SK-N-SH (cell line): ENCODE measurements at regions not wholly inside any gene's neighbourhood (a gene's known extent, or its start where the extent isn't known, plus 50 kb on each side); places are given as distances from the start of the nearest gene placed in this dataset.

Experiments
- CTCF ChIA-PET: fragments of 300-600, 350-600 bp; formaldehyde crosslinking; extraction: SDS; loops from one replicate; lab custom pipeline; 2021; lab: Yijun Ruan, JAX
- POLR2A ChIA-PET: fragments of 350-600 bp; sonication (Branson Sonifier 250); formaldehyde crosslinking; extraction: SDS; loops from one replicate; lab custom pipeline; 2020; ENCODE audit warnings: antibody characterized with exemption, inconsistent platforms; lab: Yijun Ruan, JAX
- DNase-seq: peaks from one replicate; pipeline ENCODE4 v3.0.0; 2012
- H2AFZ ChIP-seq: fragments of 200-600 bp; sonication (generic); 2 replicates; pipeline ENCODE4 v1.8.1; 2016; ENCODE audit warnings: antibody characterized with exemption, mild to moderate bottlenecking, low read depth
- H3F3A ChIP-seq: fragments of 200-600 bp; sonication (generic); replicated peaks from 2 replicates; pipeline ENCODE3; 2016; ENCODE audit warnings: antibody characterized with exemption, mild to moderate bottlenecking; ENCODE audit not compliant: insufficient read depth
- H3K27ac ChIP-seq, 2 experiments: fragments of 200-500 bp in 1 of 2; fragments of 200-600 bp in 1 of 2; sonication (Bioruptor generic) in 1 of 2; sonication (generic), shearing (Covaris generic) in 1 of 2; 2 replicates each; pipeline versions ENCODE4 v1.5.1 to v1.6.1; 2014 to 2016; ENCODE audit warnings: low read depth in 2 of 2, inconsistent platforms in 1 of 2, low read length in 1 of 2, mild to moderate bottlenecking in 1 of 2, mixed read lengths in 1 of 2
- H3K27me3 ChIP-seq: fragments of 200-600 bp; sonication (generic), shearing (Covaris generic); 2 replicates; pipeline ENCODE4 v1.6.1; 2016; ENCODE audit warnings: mixed run types; ENCODE audit not compliant: insufficient read depth
- H3K36me3 ChIP-seq, 2 experiments: fragments of 200-500 bp in 1 of 2; fragments of 200-600 bp in 1 of 2; sonication (Bioruptor generic) in 1 of 2; sonication (generic) in 1 of 2; replicated peaks in 1 of 2; 2 replicates each; pipeline versions ENCODE3 to v1.5.1; 2014 to 2016; ENCODE audit warnings: low read length in 1 of 2, mild to moderate bottlenecking in 1 of 2; ENCODE audit not compliant: insufficient read depth in 2 of 2, control insufficient read depth in 1 of 2
- H3K4me1 ChIP-seq, 2 experiments: fragments of 200-500 bp in 1 of 2; fragments of 200-600 bp in 1 of 2; sonication (Bioruptor generic) in 1 of 2; sonication (generic), shearing (Covaris generic) in 1 of 2; 2 replicates each; pipeline versions ENCODE4 v1.5.1 to v1.6.1; 2014 to 2016; ENCODE audit warnings: low read depth in 1 of 2, low read length in 1 of 2, mixed run types in 1 of 2; ENCODE audit not compliant: insufficient read depth in 2 of 2, control insufficient read depth in 1 of 2
- H3K4me2 ChIP-seq: fragments of 200-600 bp; sonication (generic), shearing (Covaris generic); 2 replicates; pipeline ENCODE4 v1.6.1; 2017; ENCODE audit warnings: mixed run types
- H3K4me3 ChIP-seq, 2 experiments: fragments of 200-500 bp in 1 of 2; fragments of 200-600 bp in 1 of 2; sonication (Bioruptor generic) in 1 of 2; sonication (generic), shearing (Covaris generic) in 1 of 2; 2 replicates each; pipeline versions ENCODE4 v1.5.1 to v1.8.1; 2014 to 2016; ENCODE audit warnings: low read depth in 2 of 2, inconsistent platforms in 1 of 2, low read length in 1 of 2, mild to moderate bottlenecking in 1 of 2, mixed read lengths in 1 of 2, moderate library complexity in 1 of 2
- H3K79me2 ChIP-seq: fragments of 200-600 bp; sonication (generic); 2 replicates; pipeline ENCODE4 v1.8.1; 2017; ENCODE audit warnings: mild to moderate bottlenecking; ENCODE audit not compliant: insufficient read depth
- H3K9ac ChIP-seq: fragments of 200-600 bp; sonication (generic); 2 replicates; pipeline ENCODE4 v1.6.1; 2017; ENCODE audit warnings: mixed run types
- H3K9me2 ChIP-seq: fragments of 200-600 bp; sonication (generic); 2 replicates; pipeline ENCODE4 v1.6.1; 2017; ENCODE audit warnings: mixed run types
- H3K9me3 ChIP-seq: fragments of 200-600 bp; sonication (generic); 2 replicates; pipeline ENCODE4 v1.6.1; 2017; ENCODE audit warnings: mixed run types, mild to moderate bottlenecking, moderate library complexity
- H4K20me1 ChIP-seq: fragments of 200-600 bp; sonication (generic); 2 replicates; pipeline ENCODE4 v1.6.1; 2017; ENCODE audit warnings: mild to moderate bottlenecking, mixed run types; ENCODE audit not compliant: insufficient read depth
- CTCF ChIP-seq: fragments of 200-600 bp; sonication (generic); IDR thresholded peaks from 2 replicates; pipeline ENCODE4 v1.6.1; 2017; ENCODE audit warnings: antibody characterized with exemption, mild to moderate bottlenecking, moderate library complexity
- EP300 ChIP-seq, 2 experiments: IDR thresholded peaks; 2 replicates each; pipeline versions ENCODE4 v1.4.0 to v1.6.1; 2012; ENCODE audit warnings: borderline replicate concordance in 1 of 2, low read depth in 1 of 2, low read length in 1 of 2
- FOSL2 ChIP-seq: IDR thresholded peaks from 2 replicates; pipeline ENCODE4 v1.4.0; 2012; ENCODE audit warnings: low read depth, mild to moderate bottlenecking, moderate library complexity, borderline replicate concordance
- FOXJ3 ChIP-seq: sonication (generic); formaldehyde crosslinking; IDR thresholded peaks from 2 replicates; pipeline ENCODE4 v1.5.1; 2020; ENCODE audit warnings: mild to moderate bottlenecking, missing genetic modification reagents
- FOXM1 ChIP-seq: IDR thresholded peaks from 2 replicates; pipeline ENCODE4 v1.4.0; 2012; ENCODE audit warnings: low read depth, mild to moderate bottlenecking
- GATA2 ChIP-seq: sonication (generic); formaldehyde crosslinking; IDR thresholded peaks from 2 replicates; pipeline ENCODE4 v1.5.0; 2020; ENCODE audit warnings: mild to moderate bottlenecking, missing genetic modification reagents
- IRF3 ChIP-seq: fragments of 150-350 bp; IDR thresholded peaks from 2 replicates; pipeline ENCODE4 v1.6.1; 2016; ENCODE audit warnings: mild to moderate bottlenecking, low read depth, low read length
- JUND ChIP-seq: IDR thresholded peaks from 2 replicates; pipeline ENCODE4 v1.4.0; 2012
- MAX ChIP-seq: IDR thresholded peaks from 2 replicates; pipeline ENCODE4 v1.4.0; 2012; ENCODE audit warnings: low read depth
- MEF2A ChIP-seq: IDR thresholded peaks from 2 replicates; pipeline ENCODE4 v1.4.0; 2012; ENCODE audit warnings: low read depth, borderline replicate concordance
- MXI1 ChIP-seq: IDR thresholded peaks from 2 replicates; pipeline ENCODE4 v1.6.1; 2012; ENCODE audit warnings: mild to moderate bottlenecking, low read depth, low read length, improper control_type of control experiment
- NFIC ChIP-seq: IDR thresholded peaks from 2 replicates; pipeline ENCODE4 v1.4.0; 2012; ENCODE audit warnings: borderline replicate concordance
- POLR2AphosphoS5 ChIP-seq: IDR thresholded peaks from 2 replicates; pipeline ENCODE4 v1.6.1; 2012; ENCODE audit warnings: low read depth, low read length
- RAD21 ChIP-seq: IDR thresholded peaks from 2 replicates; pipeline ENCODE4 v1.6.1; 2012; ENCODE audit warnings: mild to moderate bottlenecking, low read length
- RCOR1 ChIP-seq: fragments of 150-350 bp; IDR thresholded peaks from 2 replicates; pipeline ENCODE4 v1.6.1; 2017; ENCODE audit warnings: antibody characterized with exemption, low read length
- SIN3A ChIP-seq: IDR thresholded peaks from 2 replicates; pipeline ENCODE4 v1.6.1; 2012; ENCODE audit warnings: low read depth, mild to moderate bottlenecking, low read length, moderate library complexity, borderline replicate concordance
- USF2 ChIP-seq: fragments of 150-350 bp; IDR thresholded peaks from 2 replicates; pipeline ENCODE4 v1.6.1; 2017; ENCODE audit warnings: antibody characterized with exemption, low read length, low read depth, borderline replicate concordance
- ZBTB33 ChIP-seq: IDR thresholded peaks from 2 replicates; pipeline ENCODE4 v1.4.0; 2012; ENCODE audit warnings: low read depth, borderline replicate concordance
- WGBS: methylation state at CpG from one replicate; pipeline ENCODE4 v1.1.6; 2017; ENCODE audit warnings: low lambda C conversion rate; 5-methylcytosine and 5-hydroxymethylcytosine counted together

GRCh38 chr20:43812216-43812615 lies 85.4 kb upstream of the GTSF1L start:
- Histone ChIP-seq H3K79me2 (no peaks in the 10 kb centered on the region), H3K9ac (no peak overlapping the region), H3K4me2 (no peak overlapping the region), H3K4me3 (no peak overlapping the region), H3K27me3 (no peaks in the 10 kb centered on the region), H3K27ac (no peak overlapping the region), H3K4me1 (no peaks in the 10 kb centered on the region), H3K9me3 (peaks cover 7% of the 10 kb centered on the region; the same call in 1 of the 2 replicates), H3F3A (no peaks in the 10 kb centered on the region), H2AFZ (no peak overlapping the region), H3K9me2 (no peaks in the 10 kb centered on the region), H4K20me1 (no peaks in the 10 kb centered on the region), H3K36me3 (no peaks in the 10 kb centered on the region)
- POLR2A ChIA-PET, result no interaction called here
- no peak for DNase-seq
- CTCF ChIA-PET, result no interaction called here
- no peak for TF ChIP-seq EP300 (IDR thresholded peaks at IDR 0.05; ENCODE audit: borderline replicate concordance in 1 of 2, low read depth in 1 of 2, low read length in 1 of 2)
- TF ChIP-seq MEF2A, result no peak
- no peak for TF ChIP-seq ZBTB33
- no peak for TF ChIP-seq IRF3

- H3K4me3 ChIP-seq, result no peak overlapping the region
- CTCF ChIA-PET, result interaction anchor here (1.3 kb wide), 1 partner anchor 60 kb away, joined by 3 read pairs; no protein-coding TSS in a partner anchor
- H3K79me2 ChIP-seq, result no peaks in the 10 kb centered on the region
- no peaks in the 10 kb centered on the region for H3K4me1 ChIP-seq
- H3K9me3 ChIP-seq, result peaks cover 7% of the 10 kb centered on the region; the same call in 1 of the 2 replicates
- H3K4me2 ChIP-seq, result no peak overlapping the region
- POLR2A ChIA-PET, result no interaction called here
- H3K9ac ChIP-seq, result no peak overlapping the region
- H3F3A ChIP-seq, result no peaks in the 10 kb centered on the region
- TF ChIP-seq NFIC, result no peak
- no peak for TF ChIP-seq CTCF
- no peak for TF ChIP-seq RAD21
- no peak for TF ChIP-seq FOXJ3 (CRISPR knock-in tag)
- TF ChIP-seq MAX, result no peak
- no peak for TF ChIP-seq SIN3A
- no peak for TF ChIP-seq EP300 (IDR thresholded peaks at IDR 0.05; ENCODE audit: borderline replicate concordance in 1 of 2, low read depth in 1 of 2, low read length in 1 of 2)
- TF ChIP-seq USF2, result no peak
- TF ChIP-seq JUND, result no peak
- no peak for TF ChIP-seq GATA2
- no peak for TF ChIP-seq MEF2A
- TF ChIP-seq POLR2AphosphoS5, result no peak
- TF ChIP-seq FOXM1, result no peak
- TF ChIP-seq MXI1, result no peak
- TF ChIP-seq FOSL2, result no peak
- TF ChIP-seq RCOR1, result no peak
- TF ChIP-seq, all 33 proteins: peak for 0
- no peak overlapping the region for H3K27ac ChIP-seq
- no peaks in the 10 kb centered on the region for H4K20me1 ChIP-seq
- H3K36me3 ChIP-seq, result no peaks in the 10 kb centered on the region
- DNase-seq, result no peak
- no peaks in the 10 kb centered on the region for H3K27me3 ChIP-seq
- 24% methylated on average over 4 of the region's 4 CpGs for WGBS
- no peak overlapping the region for H2AFZ ChIP-seq
- H3K9me2 ChIP-seq, result no peaks in the 10 kb centered on the region
Observed at GRCh38 chr20:43809206-43809819, 82.5 kb upstream of the GTSF1L start.
